ENCODE measurements at regions not wholly inside any gene's neighbourhood (a gene's known extent, or its start where the extent isn't known, plus 50 kb on each side); places are given as distances from the start of the nearest gene placed in this dataset.

GRCh38 chr20:40176098-40176841 is 512.8 kb downstream of the MAFB start:
- no peak for TF ChIP-seq CTCF (conservative IDR thresholded peaks at IDR 0.05; ENCODE audit: low read length)
- TF ChIP-seq EZH2phosphoT487 (IDR thresholded peaks at IDR 0.05; ENCODE audit: borderline replicate concordance) = no peak
